Lower leg skin (tissue), 3 donors: ENCODE measurements at regions not wholly inside any gene's neighbourhood (a gene's known extent, or its start where the extent isn't known, plus 50 kb on each side); places are given as distances from the start of the nearest gene placed in this dataset.
"Not testable (repeated sequence)": the region's sequence is repeated elsewhere in the genome, so short reads cannot be mapped to it uniquely, and the experiment has no call there.

Source experiments
- POLR2A ChIP-seq, 2 donors: fragments of 450-650 bp; IDR thresholded peaks; one replicate each; pipeline ENCODE4 v1.6.1; 2016 to 2017; ENCODE audit warnings: antibody characterized with exemption in 2 of 2, mild to moderate bottlenecking in 1 of 2, moderate library complexity in 1 of 2
- TF ChIP-seq, protein P1 (sequence below), 3 donors: fragments of 450-650 bp; IDR thresholded peaks; one replicate each; pipeline ENCODE4 v1.5.1; 2016; ENCODE audit warnings: antibody characterized with exemption in 3 of 3, mild to moderate bottlenecking in 3 of 3, moderate library complexity in 2 of 3

- not testable (repeated sequence) for TF ChIP-seq POLR2A (IDR thresholded peaks at IDR 0.05)
- TF ChIP-seq, protein P1, sequence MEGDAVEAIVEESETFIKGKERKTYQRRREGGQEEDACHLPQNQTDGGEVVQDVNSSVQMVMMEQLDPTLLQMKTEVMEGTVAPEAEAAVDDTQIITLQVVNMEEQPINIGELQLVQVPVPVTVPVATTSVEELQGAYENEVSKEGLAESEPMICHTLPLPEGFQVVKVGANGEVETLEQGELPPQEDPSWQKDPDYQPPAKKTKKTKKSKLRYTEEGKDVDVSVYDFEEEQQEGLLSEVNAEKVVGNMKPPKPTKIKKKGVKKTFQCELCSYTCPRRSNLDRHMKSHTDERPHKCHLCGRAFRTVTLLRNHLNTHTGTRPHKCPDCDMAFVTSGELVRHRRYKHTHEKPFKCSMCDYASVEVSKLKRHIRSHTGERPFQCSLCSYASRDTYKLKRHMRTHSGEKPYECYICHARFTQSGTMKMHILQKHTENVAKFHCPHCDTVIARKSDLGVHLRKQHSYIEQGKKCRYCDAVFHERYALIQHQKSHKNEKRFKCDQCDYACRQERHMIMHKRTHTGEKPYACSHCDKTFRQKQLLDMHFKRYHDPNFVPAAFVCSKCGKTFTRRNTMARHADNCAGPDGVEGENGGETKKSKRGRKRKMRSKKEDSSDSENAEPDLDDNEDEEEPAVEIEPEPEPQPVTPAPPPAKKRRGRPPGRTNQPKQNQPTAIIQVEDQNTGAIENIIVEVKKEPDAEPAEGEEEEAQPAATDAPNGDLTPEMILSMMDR (IDR thresholded peaks at IDR 0.05) = not testable (repeated sequence)
Measured at GRCh38 chr2:154582694-154583093, 115.8 kb upstream of the KCNJ3 start.
